HG02759 (cell line): ENCODE measurements at regions not wholly inside any gene's neighbourhood (a gene's known extent, or its start where the extent isn't known, plus 50 kb on each side); places are given as distances from the start of the nearest gene placed in this dataset.

ENCODE experiments used
- ATAC-seq: cut with Tn5 transposase; IDR thresholded peaks from one replicate; pipeline ENCODE4 v1.9.1; 2021; ENCODE audit warnings: mild to moderate bottlenecking, moderate library complexity; ENCODE audit not compliant: unreplicated experiment

DNA sequence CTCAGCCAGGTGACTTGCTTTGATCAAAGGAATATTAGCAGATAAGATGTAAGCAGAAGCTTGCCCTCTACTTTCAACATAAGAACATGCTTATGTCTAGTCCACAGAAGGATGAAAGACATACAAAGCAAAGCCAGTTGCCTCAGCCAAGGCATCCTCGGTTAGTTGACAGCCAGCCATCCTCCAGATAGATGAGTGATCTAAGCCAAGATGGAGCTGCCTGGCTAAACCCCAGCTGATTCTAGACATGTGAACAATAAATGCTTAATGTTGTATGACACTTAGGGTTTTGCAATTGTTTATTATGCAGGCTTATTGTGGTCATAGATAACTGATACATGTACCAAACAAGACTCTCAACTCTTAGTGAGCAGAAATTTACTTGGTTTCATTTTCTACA lies 157.6 kb upstream of the TMTC2 start:
- no peak for ATAC-seq

- ATAC-seq, result no peak
Observed at GRCh38 chr12:82529954-82530353, 156.8 kb upstream of the TMTC2 start.

DNA sequence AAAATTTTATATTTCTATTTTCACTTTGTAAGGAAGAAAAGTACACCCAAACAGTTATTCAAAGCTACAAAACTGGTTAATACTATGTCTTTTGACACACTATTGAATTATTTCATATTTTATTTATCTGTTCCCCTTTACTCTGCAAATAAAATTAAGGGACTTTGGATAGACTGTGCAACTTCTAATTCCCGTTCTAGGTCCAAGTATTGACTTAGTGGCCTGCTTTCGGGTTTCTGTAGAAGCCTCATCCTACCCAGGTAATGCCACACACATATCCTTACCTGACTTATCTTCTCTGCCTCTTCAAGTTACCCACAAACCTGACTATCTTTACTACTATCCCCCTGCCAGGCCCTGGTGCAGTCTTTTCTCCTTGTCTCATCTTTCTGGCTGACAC lies 156.3 kb upstream of the TMTC2 start:
- ATAC-seq, result no peak

GRCh38 chr12:82533341-82533740 lies 153.4 kb upstream of the TMTC2 start:
- no peak for ATAC-seq

DNA sequence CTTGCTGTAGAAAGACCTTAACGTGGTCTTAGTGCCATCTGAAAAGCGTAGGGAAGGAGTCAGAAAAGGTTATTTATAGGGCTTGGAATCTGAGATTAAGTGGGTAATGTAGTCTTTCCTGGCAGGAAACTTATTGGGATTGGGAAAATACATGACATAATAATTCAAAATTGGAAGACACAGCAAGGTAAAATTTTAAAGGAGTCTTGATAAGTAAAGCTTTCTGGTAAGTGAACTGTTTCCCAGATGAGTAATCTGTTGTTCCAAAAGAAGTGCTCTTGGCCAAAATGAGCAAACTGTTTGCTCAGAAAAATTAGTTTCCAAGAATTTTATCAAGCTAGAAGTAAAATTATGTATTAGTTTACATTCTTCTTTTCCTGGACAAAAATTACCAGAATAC lies 149.3 kb upstream of the TMTC2 start:
- no peak for ATAC-seq

DNA sequence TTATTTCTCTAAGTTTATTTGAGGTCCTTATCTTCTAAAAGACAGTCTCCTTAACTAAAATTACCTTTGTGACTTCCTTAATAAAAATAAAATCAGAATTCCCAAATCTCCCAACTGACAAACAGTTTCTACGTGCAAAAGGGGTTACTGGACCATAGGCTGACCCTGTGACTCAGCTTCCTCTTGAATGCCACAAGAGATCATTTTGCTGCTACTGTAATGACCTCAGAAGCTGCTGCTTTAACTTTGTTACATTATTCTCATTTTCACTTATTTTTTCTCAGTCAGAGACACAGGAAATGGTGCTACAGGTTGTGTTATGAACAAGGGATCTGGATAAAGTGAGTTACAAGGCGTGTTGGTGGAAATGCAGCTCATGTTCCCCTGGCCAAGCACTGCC lies 132.2 kb upstream of the TMTC2 start:
- ATAC-seq, result peak; percentile 68

DNA sequence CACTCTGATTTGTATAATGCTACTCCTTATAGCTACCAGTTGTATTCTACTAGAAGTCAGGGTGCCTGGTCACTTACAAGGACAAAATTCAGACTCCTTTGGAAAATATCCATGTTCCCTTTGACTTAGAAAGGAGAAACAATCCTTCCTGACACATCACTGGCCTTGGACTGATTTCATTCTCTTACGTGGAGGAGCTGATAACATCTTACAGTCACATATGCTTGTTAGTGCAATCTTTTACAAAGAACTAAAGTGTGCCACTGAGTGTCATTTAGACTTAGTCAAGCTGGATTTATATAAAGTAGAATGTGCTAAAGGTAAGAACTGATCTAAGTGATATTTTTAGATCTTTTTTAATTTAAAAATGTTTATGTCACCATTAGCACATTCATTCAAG lies 131.0 kb upstream of the TMTC2 start:
- no peak for ATAC-seq

- no peak for ATAC-seq
Observed at GRCh38 chr12:82565966-82566365, 120.7 kb upstream of the TMTC2 start.

DNA sequence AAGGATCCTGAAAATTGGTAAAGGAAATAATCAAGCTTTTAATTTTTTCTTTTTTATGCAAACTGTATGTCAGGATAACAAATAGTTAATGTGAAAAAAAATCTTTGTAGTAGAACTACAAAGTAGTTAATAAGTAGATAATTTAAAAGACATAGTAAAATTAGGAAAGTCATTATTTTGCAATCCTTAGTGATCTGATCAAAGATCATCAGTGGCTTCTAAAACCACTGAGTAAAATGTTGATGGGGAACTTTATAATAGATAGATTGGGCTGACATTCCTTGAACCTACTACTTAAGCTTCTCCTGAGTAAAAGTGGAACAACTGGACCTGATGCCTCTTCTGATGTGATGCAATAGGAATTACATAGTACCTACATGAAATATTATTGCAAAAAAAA lies 119.0 kb upstream of the TMTC2 start:
- no peak for ATAC-seq

GRCh38 chr12:82574191-82574590 lies 112.5 kb upstream of the TMTC2 start:
- no peak for ATAC-seq

GRCh38 chr12:82578725-82579124 lies 108.0 kb upstream of the TMTC2 start:
- ATAC-seq, result no peak

DNA sequence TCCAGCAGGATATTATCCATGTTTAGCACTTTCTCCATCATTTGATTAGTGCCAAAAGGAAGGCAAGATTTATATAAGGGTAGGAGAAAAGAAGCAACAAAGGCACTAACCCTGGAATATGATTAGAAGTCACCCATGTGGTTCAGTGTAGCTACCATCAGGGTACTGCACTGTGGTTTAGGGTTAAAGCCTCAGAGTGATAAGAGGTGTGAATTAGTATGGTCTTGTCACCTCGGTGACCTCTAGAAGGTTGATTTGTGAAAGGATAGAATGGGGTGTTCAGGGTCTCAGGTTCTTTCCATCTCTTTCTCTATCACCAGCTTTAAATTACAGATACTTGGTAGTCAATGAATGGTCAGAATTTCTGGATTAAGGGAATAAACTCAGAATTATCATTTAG lies 103.0 kb upstream of the TMTC2 start:
- no peak for ATAC-seq

GRCh38 chr12:82593143-82593542 lies 93.6 kb upstream of the TMTC2 start:
- ATAC-seq, result peak; percentile 63

- ATAC-seq, result peak; percentile 93
Observed at GRCh38 chr12:82593901-82594396, 92.8 kb upstream of the TMTC2 start.

DNA sequence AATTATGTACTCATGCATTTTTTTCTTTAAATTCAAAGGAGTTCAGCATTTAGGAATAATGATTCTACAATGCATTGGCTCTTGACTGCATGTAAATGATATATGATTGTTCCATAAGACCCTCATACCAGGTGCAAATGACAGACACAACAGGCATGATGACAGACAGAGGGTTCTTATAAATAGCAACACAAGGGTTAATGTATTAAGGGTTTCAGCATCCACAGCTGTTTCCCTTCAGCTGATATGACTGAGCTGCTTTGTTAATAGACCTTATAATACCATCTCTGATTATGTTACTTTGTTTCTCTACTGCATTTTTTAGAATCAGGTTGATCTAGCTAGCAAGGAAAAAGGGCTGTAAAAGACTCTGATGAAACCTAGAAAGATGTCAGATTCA lies 90.8 kb upstream of the TMTC2 start:
- peak; percentile 24 for ATAC-seq

GRCh38 chr12:82596483-82596882 lies 90.2 kb upstream of the TMTC2 start:
- no peak for ATAC-seq

GRCh38 chr12:82600379-82600778 lies 86.3 kb upstream of the TMTC2 start:
- no peak for ATAC-seq

GRCh38 chr12:82603647-82604046 lies 83.1 kb upstream of the TMTC2 start:
- ATAC-seq, result peak; percentile 38

- ATAC-seq, result peak; percentile 59
Observed at GRCh38 chr12:82605115-82605514, 81.6 kb upstream of the TMTC2 start.

- no peak for ATAC-seq
Observed at GRCh38 chr12:82608706-82609105, 78.0 kb upstream of the TMTC2 start.

GRCh38 chr12:82609234-82609914 lies 77.3 kb upstream of the TMTC2 start:
- ATAC-seq, result no peak

DNA sequence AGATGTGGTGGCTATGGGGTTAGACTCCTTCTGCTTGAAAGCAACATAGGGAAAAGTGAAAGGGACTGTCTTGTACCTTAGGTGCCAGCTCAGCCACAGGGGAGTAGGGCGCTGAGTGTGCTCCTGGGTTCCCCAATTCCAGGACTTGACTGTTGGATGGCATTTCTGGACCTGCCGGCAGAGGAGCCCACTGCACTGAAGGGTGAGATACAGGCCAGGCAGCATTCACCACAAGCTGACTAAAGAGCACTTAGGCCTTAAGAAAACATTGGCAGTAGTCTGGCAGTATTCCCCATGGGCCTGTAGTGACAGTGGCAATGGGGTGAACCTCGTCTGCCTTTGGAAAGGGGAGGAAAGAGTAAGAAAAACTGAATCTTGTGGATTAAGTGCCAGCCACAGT lies 67.1 kb upstream of the TMTC2 start:
- no peak for ATAC-seq

DNA sequence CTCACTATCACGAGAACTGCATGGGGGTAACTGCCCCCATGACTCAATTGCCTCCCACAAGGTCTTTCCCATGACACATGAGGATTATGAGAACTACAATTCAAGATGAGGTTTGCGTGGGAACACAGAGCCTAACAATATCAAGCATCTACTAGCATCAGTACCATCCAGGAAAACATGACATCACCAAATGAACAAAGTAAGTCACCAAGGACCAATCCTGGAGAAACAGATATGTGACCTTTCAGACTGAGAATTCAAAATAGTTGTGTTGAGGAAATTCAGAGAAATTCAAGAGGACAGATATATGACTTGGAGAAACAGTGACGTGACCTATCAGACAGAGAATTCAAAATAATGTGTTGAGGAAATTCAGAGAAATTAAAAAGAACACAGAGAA lies 65.8 kb upstream of the TMTC2 start:
- ATAC-seq, result no peak
